Parathyroid adenoma (tissue), 2 donors: ENCODE measurements at regions not wholly inside any gene's neighbourhood (a gene's known extent, or its start where the extent isn't known, plus 50 kb on each side); places are given as distances from the start of the nearest gene placed in this dataset.

Source experiments
- H2AFZ ChIP-seq: fragments of 300-600 bp; sonication (generic); one replicate; pipeline ENCODE4 v1.7.0; 2017; ENCODE audit warnings: antibody characterized with exemption, mild to moderate bottlenecking
- H3K27ac ChIP-seq: fragments of 300-600 bp; sonication (generic); one replicate; pipeline ENCODE4 v1.7.0; 2017
- H3K27me3 ChIP-seq: fragments of 300-600 bp; sonication (generic); one replicate; pipeline ENCODE4 v1.7.0; 2017; ENCODE audit warnings: low read length; ENCODE audit not compliant: control insufficient read depth, insufficient read depth
- H3K36me3 ChIP-seq: fragments of 300-600 bp; sonication (generic); one replicate; pipeline ENCODE4 v1.7.0; 2017; ENCODE audit warnings: low read length; ENCODE audit not compliant: control insufficient read depth, insufficient read depth
- H3K4me1 ChIP-seq: fragments of 300-600 bp; sonication (generic); one replicate; pipeline ENCODE4 v1.7.0; 2017; ENCODE audit warnings: control low read depth
- H3K4me2 ChIP-seq: fragments of 300-600 bp; sonication (generic); one replicate; pipeline ENCODE4 v1.7.0; 2017; ENCODE audit warnings: low read length
- H3K4me3 ChIP-seq: fragments of 300-600 bp; sonication (generic); one replicate; pipeline ENCODE4 v1.7.0; 2017; ENCODE audit warnings: low read depth, low read length
- H3K79me2 ChIP-seq: fragments of 300-600 bp; sonication (generic); one replicate; pipeline ENCODE4 v1.7.0; 2017; ENCODE audit warnings: control low read depth
- H3K9ac ChIP-seq: fragments of 300-600 bp; sonication (generic); one replicate; pipeline ENCODE4 v1.7.0; 2017; ENCODE audit warnings: mild to moderate bottlenecking
- H3K9me3 ChIP-seq: fragments of 300-600 bp; sonication (generic); one replicate; pipeline ENCODE4 v1.7.0; 2017; ENCODE audit warnings: low read length; ENCODE audit not compliant: control insufficient read depth
- CTCF ChIP-seq: fragments of 300-600 bp; sonication (generic); IDR thresholded peaks from one replicate; pipeline ENCODE4 v1.7.0; 2017; ENCODE audit warnings: antibody characterized with exemption, mild to moderate bottlenecking
- donor health status: primary hyperparathyroidism.

- Histone ChIP-seq H3K9ac (no peak overlapping the region), H3K4me1 (no peaks in the 10 kb centered on the region), H3K9me3 (no peaks in the 10 kb centered on the region), H3K36me3 (no peaks in the 10 kb centered on the region), H2AFZ (no peak overlapping the region), H3K4me3 (no peak overlapping the region), H3K79me2 (no peaks in the 10 kb centered on the region), H3K27me3 (no peaks in the 10 kb centered on the region), H3K4me2 (no peak overlapping the region), H3K27ac (no peak overlapping the region)
- TF ChIP-seq CTCF: no peak
Measured at GRCh38 chr4:143099693-143100092, 85.0 kb upstream of the USP38 start.

GRCh38 chr4:143109376-143109775 is 75.3 kb upstream of the USP38 start:
- no peak overlapping the region for H3K27ac ChIP-seq
- no peak overlapping the region for H2AFZ ChIP-seq
- no peaks in the 10 kb centered on the region for H3K79me2 ChIP-seq
- no peak overlapping the region for H3K4me3 ChIP-seq
- no peaks in the 10 kb centered on the region for H3K9me3 ChIP-seq
- no peaks in the 10 kb centered on the region for H3K36me3 ChIP-seq
- H3K4me2 ChIP-seq: no peak overlapping the region
- H3K9ac ChIP-seq: no peak overlapping the region
- no peak for TF ChIP-seq CTCF
- no peaks in the 10 kb centered on the region for H3K27me3 ChIP-seq
- H3K4me1 ChIP-seq: no peaks in the 10 kb centered on the region

- H3K9me3 ChIP-seq: no peaks in the 10 kb centered on the region
- H2AFZ ChIP-seq: no peak overlapping the region
- no peaks in the 10 kb centered on the region for H3K36me3 ChIP-seq
- no peak overlapping the region for H3K27ac ChIP-seq
- no peaks in the 10 kb centered on the region for H3K79me2 ChIP-seq
- H3K9ac ChIP-seq: no peak overlapping the region
- H3K4me1 ChIP-seq: no peaks in the 10 kb centered on the region
- H3K4me2 ChIP-seq: no peak overlapping the region
- H3K4me3 ChIP-seq: no peak overlapping the region
- no peaks in the 10 kb centered on the region for H3K27me3 ChIP-seq
- TF ChIP-seq CTCF: no peak
Measured at GRCh38 chr4:143118663-143119062, 66.1 kb upstream of the USP38 start.

GRCh38 chr4:143127621-143128020 is 57.1 kb upstream of the USP38 start:
- no peak overlapping the region for H3K9ac ChIP-seq
- H3K36me3 ChIP-seq: no peaks in the 10 kb centered on the region
- TF ChIP-seq CTCF: no peak
- H3K79me2 ChIP-seq: no peaks in the 10 kb centered on the region
- H3K27me3 ChIP-seq: no peaks in the 10 kb centered on the region
- H3K4me3 ChIP-seq: no peak overlapping the region
- no peak overlapping the region for H2AFZ ChIP-seq
- H3K27ac ChIP-seq: no peak overlapping the region
- H3K4me2 ChIP-seq: no peak overlapping the region
- no peaks in the 10 kb centered on the region for H3K4me1 ChIP-seq
- no peaks in the 10 kb centered on the region for H3K9me3 ChIP-seq

GRCh38 chr4:143133977-143134376 is 50.7 kb upstream of the USP38 start:
- H3K27ac ChIP-seq: no peak overlapping the region

More at GRCh38 chr4:143133977-143134376, 50.7 kb upstream of the USP38 start:
- H3K27me3 ChIP-seq: no peaks in the 10 kb centered on the region
- no peak overlapping the region for H2AFZ ChIP-seq
- no peaks in the 10 kb centered on the region for H3K36me3 ChIP-seq
- no peaks in the 10 kb centered on the region for H3K4me1 ChIP-seq
- H3K9me3 ChIP-seq: no peaks in the 10 kb centered on the region
- H3K9ac ChIP-seq: no peak overlapping the region
- no peak overlapping the region for H3K4me2 ChIP-seq
- no peak for TF ChIP-seq CTCF
- H3K79me2 ChIP-seq: no peaks in the 10 kb centered on the region
- no peak overlapping the region for H3K4me3 ChIP-seq
